SU-DHL-6 (cell line): ENCODE measurements at regions not wholly inside any gene's neighbourhood (a gene's known extent, or its start where the extent isn't known, plus 50 kb on each side); places are given as distances from the start of the nearest gene placed in this dataset.

Source experiments
- H2AFZ ChIP-seq: fragments of 200-600 bp; sonication (generic); 2 replicates; pipeline ENCODE4 v1.6.1; 2014; ENCODE audit warnings: low read depth, mild to moderate bottlenecking, moderate library complexity, mixed read lengths, antibody characterized with exemption, low read length; ENCODE audit not compliant: severe bottlenecking
- H3F3A ChIP-seq: fragments of 200-600 bp; shearing (Covaris generic); 2 replicates; pipeline ENCODE4 v1.6.0; 2016; ENCODE audit warnings: antibody characterized with exemption, mild to moderate bottlenecking; ENCODE audit not compliant: insufficient read depth
- H3K27ac ChIP-seq: fragments of 200-600 bp; sonication (generic); 2 replicates; pipeline ENCODE4 v1.5.1; 2016; ENCODE audit warnings: low read depth, mild to moderate bottlenecking, low read length, moderate library complexity, mixed read lengths
- H3K27me3 ChIP-seq: fragments of 200-600 bp; sonication (generic), shearing (Covaris generic); 2 replicates; pipeline ENCODE4 v1.6.0; 2014; ENCODE audit warnings: mild to moderate bottlenecking, low read length
- H3K36me3 ChIP-seq: fragments of 200-600 bp; sonication (generic); 2 replicates; pipeline ENCODE4 v1.6.1; 2014; ENCODE audit warnings: mild to moderate bottlenecking, low read length, mixed read lengths
- H3K4me2 ChIP-seq: fragments of 300-600, 200-600 bp; shearing (Covaris generic), sonication (generic); 2 replicates; pipeline ENCODE4 v1.6.0; 2014; ENCODE audit warnings: low read length, low read depth, mild to moderate bottlenecking; ENCODE audit not compliant: poor library complexity, severe bottlenecking
- H3K4me3 ChIP-seq: fragments of 200-600 bp; sonication (generic); 2 replicates; pipeline ENCODE4 v1.5.1; 2014; ENCODE audit warnings: antibody characterized with exemption, low read length, mild to moderate bottlenecking, mixed read lengths; ENCODE audit not compliant: insufficient read depth, poor library complexity, severe bottlenecking
- H3K79me2 ChIP-seq: fragments of 200-600 bp; sonication (generic); 2 replicates; pipeline ENCODE4 v1.6.1; 2014; ENCODE audit warnings: mild to moderate bottlenecking, low read length, moderate library complexity; ENCODE audit not compliant: insufficient read depth
- H3K9ac ChIP-seq: fragments of 200-600 bp; sonication (generic); 2 replicates; pipeline ENCODE4 v1.7.0; 2014; ENCODE audit warnings: mild to moderate bottlenecking, low read length
- H3K9me2 ChIP-seq: fragments of 200-600 bp; sonication (generic); replicated peaks from 2 replicates; pipeline ENCODE4 v1.6.1; 2014; ENCODE audit warnings: low read length; ENCODE audit not compliant: insufficient read depth
- H3K9me3 ChIP-seq: fragments of 200-600 bp; sonication (generic); 2 replicates; pipeline ENCODE4 v1.6.1; 2014; ENCODE audit warnings: low read length, mixed read lengths; ENCODE audit not compliant: insufficient read depth
- H4K20me1 ChIP-seq: fragments of 200-600 bp; sonication (generic); 2 replicates; pipeline ENCODE4 v1.6.1; 2014; ENCODE audit warnings: low read depth, mild to moderate bottlenecking, antibody characterized with exemption, low read length, moderate library complexity, mixed read lengths
- CTCF ChIP-seq: fragments of 200-600 bp; sonication (generic); IDR thresholded peaks from one replicate; pipeline ENCODE4 v1.5.1; 2017; ENCODE audit warnings: antibody characterized with exemption, mild to moderate bottlenecking, low read length, moderate library complexity; ENCODE audit not compliant: insufficient read depth, poor library complexity, severe bottlenecking
- EZH2phosphoT487 ChIP-seq: fragments of 200-600 bp; sonication (generic), shearing (Covaris generic); conservative IDR thresholded peaks from 2 replicates; pipeline ENCODE4 v1.6.1; 2018; ENCODE audit warnings: mild to moderate bottlenecking, antibody characterized with exemption, low read length, moderate library complexity, mixed read lengths

DNA sequence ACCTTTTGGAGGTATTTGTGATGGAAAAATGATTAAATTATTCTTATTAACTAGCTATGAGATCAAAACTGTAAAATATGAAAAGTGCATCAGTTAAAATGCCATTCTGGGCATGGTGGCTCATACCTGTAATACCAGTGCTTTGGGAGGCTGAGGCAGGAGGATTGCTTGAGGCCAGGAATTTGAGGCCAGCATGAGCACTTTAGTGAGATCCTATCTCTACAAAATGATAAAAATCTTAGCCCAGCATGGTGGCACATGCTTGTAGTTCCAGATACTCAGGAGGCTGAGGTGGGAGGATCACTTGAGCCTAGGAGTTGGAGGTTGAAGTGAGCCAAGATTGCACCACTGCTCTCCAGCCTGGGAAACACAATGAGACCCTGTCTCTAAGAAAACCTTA is 252.5 kb upstream of the SEMA6A start:
- Histone ChIP-seq H3K79me2 (no peaks in the 10 kb centered on the region), H3K27ac (no peak overlapping the region), H3K27me3 (no peaks in the 10 kb centered on the region), H3K9ac (no peak overlapping the region), H4K20me1 (no peaks in the 10 kb centered on the region), H3F3A (no peaks in the 10 kb centered on the region), H3K4me3 (no peak overlapping the region), H3K9me3 (no peaks in the 10 kb centered on the region), H3K4me2 (no peak overlapping the region), H3K36me3 (no peaks in the 10 kb centered on the region), H3K9me2 (no peaks in the 10 kb centered on the region), H2AFZ (no peak overlapping the region)
- no peak for TF ChIP-seq EZH2phosphoT487
- TF ChIP-seq CTCF: no peak

DNA sequence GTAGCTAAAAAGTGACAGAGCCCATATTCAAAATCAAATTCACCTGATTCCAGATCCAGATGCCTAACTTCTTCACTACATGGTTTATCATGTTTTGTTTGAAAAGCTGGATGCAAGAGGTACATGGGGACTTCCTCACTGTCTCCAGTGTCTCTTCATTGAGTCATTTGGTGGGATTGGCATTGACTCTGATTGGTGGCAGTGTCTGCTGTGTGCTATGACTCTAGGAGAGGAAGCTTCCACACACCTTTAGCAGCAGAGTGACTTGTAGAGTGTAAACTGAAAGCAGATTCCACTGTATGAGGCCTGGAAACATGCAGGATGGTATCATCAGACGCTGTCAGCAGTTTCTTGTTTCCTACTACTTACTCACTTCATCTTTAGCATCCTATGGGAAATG is 250.9 kb upstream of the SEMA6A start:
- Histone ChIP-seq H3K4me2 (no peak overlapping the region), H2AFZ (no peak overlapping the region)
- no peak for TF ChIP-seq EZH2phosphoT487
- TF ChIP-seq CTCF: no peak

GRCh38 chr5:116824751-116825438 is 250.3 kb upstream of the SEMA6A start:
- Histone ChIP-seq H3K27ac (no peak overlapping the region), H3K4me2 (no peak overlapping the region), H3K9ac (no peak overlapping the region), H3K4me3 (no peak overlapping the region), H3K9me2 (no peaks in the 10 kb centered on the region), H4K20me1 (no peaks in the 10 kb centered on the region), H3F3A (no peaks in the 10 kb centered on the region), H3K27me3 (no peaks in the 10 kb centered on the region), H3K36me3 (no peaks in the 10 kb centered on the region), H2AFZ (no peak overlapping the region), H3K79me2 (no peaks in the 10 kb centered on the region), H3K9me3 (no peaks in the 10 kb centered on the region)
- no peak for TF ChIP-seq CTCF

More for the DNA sequence above, 250.9 kb upstream of the SEMA6A start:
- H3K79me2 ChIP-seq: no peaks in the 10 kb centered on the region
- no peaks in the 10 kb centered on the region for H3F3A ChIP-seq
- no peaks in the 10 kb centered on the region for H3K9me3 ChIP-seq
- H3K27me3 ChIP-seq: no peaks in the 10 kb centered on the region
- H4K20me1 ChIP-seq: no peaks in the 10 kb centered on the region
- H3K36me3 ChIP-seq: no peaks in the 10 kb centered on the region
- H3K4me3 ChIP-seq: no peak overlapping the region
- no peak overlapping the region for H3K9ac ChIP-seq
- H3K9me2 ChIP-seq: no peaks in the 10 kb centered on the region
- no peak overlapping the region for H3K27ac ChIP-seq
